ENCODE measurements at regions not wholly inside any gene's neighbourhood (a gene's known extent, or its start where the extent isn't known, plus 50 kb on each side); places are given as distances from the start of the nearest gene placed in this dataset.

DNA sequence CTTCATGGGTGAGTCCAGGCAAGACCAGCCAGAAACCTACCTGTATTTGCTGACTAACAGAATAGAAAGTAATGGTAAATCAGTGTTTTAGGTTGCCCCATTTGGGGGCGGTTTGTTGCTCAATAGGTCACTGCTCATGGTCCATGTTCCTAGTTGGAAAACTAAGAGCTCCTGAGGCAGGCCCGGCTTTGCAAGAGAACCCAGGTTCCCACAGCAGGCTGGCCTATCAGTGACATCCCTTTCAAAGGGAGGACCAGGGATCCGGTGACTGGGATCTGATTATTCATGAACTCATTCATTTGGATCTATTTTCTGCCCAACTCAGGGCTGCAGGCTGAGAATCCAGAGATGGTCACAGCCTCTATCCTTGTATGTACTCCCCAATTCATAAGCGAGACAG, 163.9 kb downstream of the WNT7A start:
- ChIA-PET CTCF (no interaction called here), POLR2A (no interaction called here)
- no peak for TF ChIP-seq POLR2AphosphoS5 (IDR thresholded peaks at IDR 0.05; ENCODE audit: insufficient read depth, low read depth, low read length)
- TF ChIP-seq POLR2A (IDR thresholded peaks at IDR 0.05; ENCODE audit: low read depth, low read length), result no peak
- TF ChIP-seq FOS (IDR thresholded peaks at IDR 0.05; ENCODE audit: borderline replicate concordance, insufficient read depth, low read length), result no peak
- H3K79me2 ChIP-seq (ENCODE audit: control insufficient read depth, insufficient read depth, low read length), result no peaks in the 10 kb centered on the region
- H4K20me1 ChIP-seq (replicated peaks; ENCODE audit: control insufficient read depth, extremely low read depth, insufficient read depth, low read length), result no peaks in the 10 kb centered on the region
- no peaks in the 10 kb centered on the region for H3K9me1 ChIP-seq (replicated peaks; ENCODE audit: control insufficient read depth, extremely low read depth, insufficient read depth, low read length)
- no peak overlapping the region for H3K4me3 ChIP-seq (replicated peaks in 1 of 3; ENCODE audit: insufficient read depth in 1 of 3, low read depth in 1 of 3, low read length in 3 of 3)
- no peaks in the 10 kb centered on the region for H3K27me3 ChIP-seq (ENCODE audit: control insufficient read depth in 2 of 2, insufficient read depth in 2 of 2, low read length in 2 of 2)
- FAIRE-seq, result no peak
- H2AFZ ChIP-seq (ENCODE audit: low read depth, low read length), result no peak overlapping the region
- H3K4me1 ChIP-seq (ENCODE audit: control insufficient read depth, extremely low read depth, insufficient read depth, low read length), result no peaks in the 10 kb centered on the region
- no peak overlapping the region for H3K9ac ChIP-seq (replicated peaks; ENCODE audit: extremely low read depth, insufficient read depth, low read length)
- H3K36me3 ChIP-seq (ENCODE audit: control insufficient read depth in 2 of 2, extremely low read depth in 1 of 2, insufficient read depth in 2 of 2, low read length in 2 of 2), result no peaks in the 10 kb centered on the region
- H3K9me3 ChIP-seq (replicated peaks; ENCODE audit: control insufficient read depth, insufficient read depth, low read length), result no peaks in the 10 kb centered on the region
- no peak overlapping the region for H3K4me2 ChIP-seq (ENCODE audit: insufficient read depth, low read length)
- no peak overlapping the region for H3K27ac ChIP-seq (ENCODE audit: insufficient read depth, low read depth, low read length)
- intact Hi-C loops (cut with micrococcal nuclease) (no loop called here), dilution Hi-C loops (cut with MboI; ENCODE audit: extremely low pct_ligation_motif_present, low sequenced_read_pairs) (no loop called here)
- no TSS peak for BruUV-seq (replicated peaks)
- DNase-seq (ENCODE audit: low read depth, low spot score), result no peak

DNA sequence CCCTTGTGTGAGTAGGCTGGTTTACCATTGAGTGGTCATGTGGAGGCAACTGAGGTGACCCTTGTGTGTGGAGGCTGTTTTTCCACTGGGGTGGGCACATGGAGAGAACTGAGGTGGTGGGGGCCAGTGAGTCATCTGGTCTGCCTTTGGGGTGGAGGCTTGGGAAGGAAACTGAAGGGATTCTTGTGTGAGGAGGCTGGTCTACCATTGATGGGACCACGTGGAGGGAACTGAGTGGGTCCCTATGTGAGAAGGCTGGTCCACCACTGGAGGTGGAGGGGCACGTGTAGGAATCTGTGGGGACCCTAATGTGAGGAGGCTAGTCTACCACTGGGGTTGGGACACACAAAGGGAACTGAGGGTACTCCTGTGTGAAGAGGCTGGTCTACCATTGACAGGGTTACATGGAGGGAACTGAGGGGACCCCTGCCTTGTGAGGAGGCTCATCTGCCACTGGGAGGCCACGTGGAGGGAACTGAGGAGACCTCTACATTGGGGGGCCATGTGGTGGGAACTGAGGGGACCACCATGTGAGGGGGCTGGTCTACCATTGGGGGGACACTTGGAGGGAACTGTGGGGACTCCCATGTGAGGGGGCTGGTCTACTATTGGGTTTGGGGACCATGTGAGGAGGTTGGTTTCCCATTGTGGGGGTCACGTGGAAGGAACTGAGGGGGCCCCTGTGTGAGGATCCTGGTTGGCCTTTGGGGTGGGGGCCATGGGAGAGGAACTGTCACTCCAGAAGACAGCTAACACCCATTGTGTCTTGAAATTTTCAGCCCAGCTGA, 164.5 kb downstream of the WNT7A start:
- H3K27me3 ChIP-seq (ENCODE audit: control insufficient read depth in 2 of 2, insufficient read depth in 2 of 2, low read length in 2 of 2), result no peaks in the 10 kb centered on the region
- H3K36me3 ChIP-seq (ENCODE audit: control insufficient read depth in 2 of 2, extremely low read depth in 1 of 2, insufficient read depth in 2 of 2, low read length in 2 of 2), result no peaks in the 10 kb centered on the region
- H3K9me3 ChIP-seq (replicated peaks; ENCODE audit: control insufficient read depth, insufficient read depth, low read length), result no peaks in the 10 kb centered on the region
- H3K4me3 ChIP-seq (replicated peaks in 1 of 3; ENCODE audit: insufficient read depth in 1 of 3, low read depth in 1 of 3, low read length in 3 of 3), result no peak overlapping the region
- no peak overlapping the region for H3K9ac ChIP-seq (replicated peaks; ENCODE audit: extremely low read depth, insufficient read depth, low read length)
- no peak for DNase-seq (ENCODE audit: low read depth, low spot score)
- ChIA-PET POLR2A (no interaction called here), CTCF (no interaction called here)
- no peak overlapping the region for H3K27ac ChIP-seq (ENCODE audit: insufficient read depth, low read depth, low read length)
- H3K4me1 ChIP-seq (ENCODE audit: control insufficient read depth, extremely low read depth, insufficient read depth, low read length), result no peaks in the 10 kb centered on the region
- H3K4me2 ChIP-seq (ENCODE audit: insufficient read depth, low read length), result no peak overlapping the region
- TF ChIP-seq CTCF (IDR thresholded peaks at IDR 0.05; ENCODE audit: extremely low read depth in 1 of 2, insufficient read depth in 1 of 2, low read depth in 1 of 2, low read length in 2 of 2) (no peak), FOS (IDR thresholded peaks at IDR 0.05; ENCODE audit: borderline replicate concordance, insufficient read depth, low read length) (no peak), MYC (IDR thresholded peaks at IDR 0.05; ENCODE audit: low read depth, low read length) (no peak), JUN (IDR thresholded peaks at IDR 0.05; ENCODE audit: borderline replicate concordance, insufficient read depth, insufficient read length, low read depth) (no peak), POLR2AphosphoS5 (IDR thresholded peaks at IDR 0.05; ENCODE audit: insufficient read depth, low read depth, low read length) (no peak), GATA2 (IDR thresholded peaks at IDR 0.05; ENCODE audit: insufficient read depth, insufficient read length, low read depth, low read length) (no peak), EZH2 (IDR thresholded peaks at IDR 0.05; ENCODE audit: borderline replicate concordance, low read depth, low read length, severe bottlenecking) (no peak), POLR2A (IDR thresholded peaks at IDR 0.05; ENCODE audit: low read depth, low read length) (no peak)
- TF ChIP-seq, protein P1, sequence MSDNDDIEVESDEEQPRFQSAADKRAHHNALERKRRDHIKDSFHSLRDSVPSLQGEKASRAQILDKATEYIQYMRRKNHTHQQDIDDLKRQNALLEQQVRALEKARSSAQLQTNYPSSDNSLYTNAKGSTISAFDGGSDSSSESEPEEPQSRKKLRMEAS (IDR thresholded peaks at IDR 0.05; ENCODE audit: insufficient read depth, insufficient read length), result no peak
- H3K9me1 ChIP-seq (replicated peaks; ENCODE audit: control insufficient read depth, extremely low read depth, insufficient read depth, low read length), result no peaks in the 10 kb centered on the region
- no peaks in the 10 kb centered on the region for H3K79me2 ChIP-seq (ENCODE audit: control insufficient read depth, insufficient read depth, low read length)
- intact Hi-C loops (cut with micrococcal nuclease) (no loop called here), dilution Hi-C loops (cut with MboI; ENCODE audit: extremely low pct_ligation_motif_present, low sequenced_read_pairs) (no loop called here)
- no TSS peak for BruUV-seq (replicated peaks)
- no peak for FAIRE-seq
- H4K20me1 ChIP-seq (replicated peaks; ENCODE audit: control insufficient read depth, extremely low read depth, insufficient read depth, low read length), result no peaks in the 10 kb centered on the region
- H2AFZ ChIP-seq (ENCODE audit: low read depth, low read length), result no peak overlapping the region

Data from endothelial cell of umbilical vein (primary cell).